ENCODE measurements at regions not wholly inside any gene's neighbourhood (a gene's known extent, or its start where the extent isn't known, plus 50 kb on each side); places are given as distances from the start of the nearest gene placed in this dataset.

- no peak overlapping the region for H3K4me3 ChIP-seq
- H3K27ac ChIP-seq (ENCODE audit: control insufficient read depth, insufficient read depth), result no peak overlapping the region
- in situ Hi-C loops (cut with MboI), result no loop called here
- ChIA-PET POLR2A (no interaction called here), CTCF (interaction anchor here (1.2 kb wide), 1 partner anchor 35 kb away, joined by 3 read pairs; no protein-coding TSS in a partner anchor), SMC1A (ENCODE audit: uncharacterized antibody, unreplicated experiment) (interaction anchor here (1.1 kb wide), 1 partner anchor 9 kb away, joined by 3 read pairs; no protein-coding TSS in a partner anchor), RAD21 (ENCODE audit: unreplicated experiment) (no interaction called here)
- H3K79me2 ChIP-seq (ENCODE audit: control insufficient read depth, insufficient read depth, low read length), result no peaks in the 10 kb centered on the region
- no peaks in the 10 kb centered on the region for H3K36me3 ChIP-seq (ENCODE audit: control insufficient read depth in 2 of 2, insufficient read depth in 2 of 2, low read length in 1 of 2)
- intact Hi-C loops (cut with micrococcal nuclease; ENCODE audit: unreplicated experiment), result no loop called here
- H3K9ac ChIP-seq (ENCODE audit: control insufficient read depth, insufficient read depth, low read length), result no peak overlapping the region
- BruUV-seq (replicated peaks), result no TSS peak
- no peaks in the 10 kb centered on the region for H3K9me3 ChIP-seq (replicated peaks; ENCODE audit: control insufficient read depth, insufficient read depth, low read length)
- TF ChIP-seq NKRF (conservative IDR thresholded peaks at IDR 0.05) (no peak), STAT3 (IDR thresholded peaks at IDR 0.05; ENCODE audit: low read depth, low read length) (no peak)
- FAIRE-seq, result no peak
- WGBS (ENCODE audit: insufficient coverage, insufficient replicate concordance, low lambda C conversion rate, missing lambda C conversion rate), result 0% methylated on average over 1 of the region's 1 CpG
- ATAC-seq, result no peak
- no peak overlapping the region for H3K4me2 ChIP-seq (ENCODE audit: control insufficient read depth, insufficient read depth)
- no peaks in the 10 kb centered on the region for H4K20me1 ChIP-seq (ENCODE audit: control insufficient read depth, insufficient read depth)
- no peaks in the 10 kb centered on the region for H3K27me3 ChIP-seq (replicated peaks in 1 of 2; ENCODE audit: control insufficient read depth in 2 of 2, insufficient read depth in 2 of 2, low read length in 1 of 2)
- no peak for DNase-seq (ENCODE audit: low read depth, low spot score)
- H2AFZ ChIP-seq (ENCODE audit: control insufficient read depth, low read depth, low read length), result no peak overlapping the region
- no peaks in the 10 kb centered on the region for H3K4me1 ChIP-seq (ENCODE audit: control insufficient read depth, insufficient read depth, low read length)
These were observed 169.1 kb upstream of the THUMPD2 start for GRCh38 chr2:39948016-39948719.

GRCh38 chr2:39947294-39948015 lies 168.4 kb upstream of the THUMPD2 start:
- no peak overlapping the region for H3K27ac ChIP-seq (ENCODE audit: control insufficient read depth, insufficient read depth)
- SMC1A ChIA-PET (ENCODE audit: uncharacterized antibody, unreplicated experiment), result interaction anchor here (1.1 kb wide), 1 partner anchor 8 kb away, joined by 3 read pairs; no protein-coding TSS in a partner anchor
- no peak for DNase-seq (ENCODE audit: low read depth, low spot score)
- H3K4me3 ChIP-seq, result no peak overlapping the region
- TF ChIP-seq NR2C1 (IDR thresholded peaks at IDR 0.05), result no peak
- no peak for TF ChIP-seq SMARCA5 (IDR thresholded peaks at IDR 0.05)
- TF ChIP-seq BACH1 (IDR thresholded peaks at IDR 0.05; ENCODE audit: borderline replicate concordance), result no peak
- TF ChIP-seq RELB (IDR thresholded peaks at IDR 0.05; ENCODE audit: low read depth), result no peak
- no peak for TF ChIP-seq PAX8 (IDR thresholded peaks at IDR 0.05)
- no peak for TF ChIP-seq RFX5 (IDR thresholded peaks at IDR 0.05; ENCODE audit: low read depth, low read length)
- no peak for TF ChIP-seq IRF3 (IDR thresholded peaks at IDR 0.05)
- TF ChIP-seq POU2F2 (IDR thresholded peaks at IDR 0.05; ENCODE audit: borderline replicate concordance, low read depth, low read length), result no peak
- TF ChIP-seq EZH2 (IDR thresholded peaks at IDR 0.05; ENCODE audit: borderline replicate concordance, control insufficient read depth, low read depth, low read length), result no peak
- intact Hi-C loops (cut with micrococcal nuclease; ENCODE audit: unreplicated experiment), result no loop called here
- H3K4me1 ChIP-seq (ENCODE audit: control insufficient read depth, insufficient read depth, low read length), result no peaks in the 10 kb centered on the region
- no peaks in the 10 kb centered on the region for H3K79me2 ChIP-seq (ENCODE audit: control insufficient read depth, insufficient read depth, low read length)
- no peaks in the 10 kb centered on the region for H4K20me1 ChIP-seq (ENCODE audit: control insufficient read depth, insufficient read depth)
- H3K9me3 ChIP-seq (replicated peaks; ENCODE audit: control insufficient read depth, insufficient read depth, low read length), result no peaks in the 10 kb centered on the region
- in situ Hi-C loops (cut with MboI), result no loop called here
- no peaks in the 10 kb centered on the region for H3K27me3 ChIP-seq (replicated peaks in 1 of 2; ENCODE audit: control insufficient read depth in 2 of 2, insufficient read depth in 2 of 2, low read length in 1 of 2)
- no TSS peak for BruUV-seq (replicated peaks)
- no peak overlapping the region for H2AFZ ChIP-seq (ENCODE audit: control insufficient read depth, low read depth, low read length)
- H3K4me2 ChIP-seq (ENCODE audit: control insufficient read depth, insufficient read depth), result no peak overlapping the region
- H3K9ac ChIP-seq (ENCODE audit: control insufficient read depth, insufficient read depth, low read length), result no peak overlapping the region
- H3K36me3 ChIP-seq (ENCODE audit: control insufficient read depth in 2 of 2, insufficient read depth in 2 of 2, low read length in 1 of 2), result no peaks in the 10 kb centered on the region
- no peak for FAIRE-seq
- CTCF ChIA-PET, result interaction anchor here (1.2 kb wide), 1 partner anchor 34 kb away, joined by 3 read pairs; no protein-coding TSS in a partner anchor
- RAD21 ChIA-PET (ENCODE audit: unreplicated experiment), result no interaction called here
- POLR2A ChIA-PET, result no interaction called here
- 47% methylated on average over 2 of the region's 2 CpGs for WGBS (ENCODE audit: insufficient coverage, insufficient replicate concordance, low lambda C conversion rate, missing lambda C conversion rate)
- ATAC-seq, result no peak

Measured in GM12878 (cell line).